ENCODE measurements at regions not wholly inside any gene's neighbourhood (a gene's known extent, or its start where the extent isn't known, plus 50 kb on each side); places are given as distances from the start of the nearest gene placed in this dataset.

- Mint-ChIP-seq H3K4me1 (ENCODE audit: low read depth) (no peaks in the 10 kb centered on the region), H3K4me3 (no peak overlapping the region), H3K36me3 (ENCODE audit: low read depth) (no peaks in the 10 kb centered on the region), H3K27me3 (ENCODE audit: insufficient read depth) (no peaks in the 10 kb centered on the region), H3K9me3 (peaks cover 14% of the 10 kb centered on the region), H3K27ac (no peak overlapping the region)
- intact Hi-C loops (cut with micrococcal nuclease), result no loop called here
- DNase-seq (ENCODE audit: low spot score), result no peak
Measured at GRCh38 chr7:79732535-79732934, 279.1 kb upstream of the MAGI2 start.

GRCh38 chr7:79730971-79731370 lies 277.5 kb upstream of the MAGI2 start:
- no peak for DNase-seq (ENCODE audit: low spot score)
- no peaks in the 10 kb centered on the region for H3K36me3 Mint-ChIP-seq (ENCODE audit: low read depth)
- H3K9me3 Mint-ChIP-seq, result peaks cover 14% of the 10 kb centered on the region
- H3K4me1 Mint-ChIP-seq (ENCODE audit: low read depth), result no peaks in the 10 kb centered on the region
- no peaks in the 10 kb centered on the region for H3K27me3 Mint-ChIP-seq (ENCODE audit: insufficient read depth)
- H3K27ac Mint-ChIP-seq, result no peak overlapping the region
- H3K4me3 Mint-ChIP-seq, result no peak overlapping the region
- intact Hi-C loops (cut with micrococcal nuclease), result no loop called here

GRCh38 chr7:79723833-79724618 lies 270.6 kb upstream of the MAGI2 start:
- no peaks in the 10 kb centered on the region for H3K27me3 Mint-ChIP-seq (ENCODE audit: insufficient read depth)

GRCh38 chr7:79722217-79722616 lies 268.8 kb upstream of the MAGI2 start:
- intact Hi-C loops (cut with micrococcal nuclease), result no loop called here
- Mint-ChIP-seq H3K36me3 (ENCODE audit: low read depth) (no peaks in the 10 kb centered on the region), H3K9me3 (no peaks in the 10 kb centered on the region), H3K4me3 (no peak overlapping the region), H3K27me3 (ENCODE audit: insufficient read depth) (no peaks in the 10 kb centered on the region), H3K27ac (no peak overlapping the region), H3K4me1 (ENCODE audit: low read depth) (no peaks in the 10 kb centered on the region)
- DNase-seq (ENCODE audit: low spot score), result no peak

More at GRCh38 chr7:79723833-79724618, 270.6 kb upstream of the MAGI2 start:
- H3K4me1 Mint-ChIP-seq (ENCODE audit: low read depth), result no peaks in the 10 kb centered on the region
- no peak overlapping the region for H3K4me3 Mint-ChIP-seq
- no peak overlapping the region for H3K27ac Mint-ChIP-seq
- H3K36me3 Mint-ChIP-seq (ENCODE audit: low read depth), result no peaks in the 10 kb centered on the region
- H3K9me3 Mint-ChIP-seq, result no peaks in the 10 kb centered on the region
- no peak for DNase-seq (ENCODE audit: low spot score)
- intact Hi-C loops (cut with micrococcal nuclease), result no loop called here

- Mint-ChIP-seq H3K36me3 (ENCODE audit: low read depth) (no peaks in the 10 kb centered on the region), H3K4me3 (no peak overlapping the region), H3K9me3 (no peaks in the 10 kb centered on the region), H3K27me3 (ENCODE audit: insufficient read depth) (no peaks in the 10 kb centered on the region), H3K4me1 (ENCODE audit: low read depth) (no peaks in the 10 kb centered on the region), H3K27ac (no peak overlapping the region)
- intact Hi-C loops (cut with micrococcal nuclease), result no loop called here
- no peak for DNase-seq (ENCODE audit: low spot score)
Measured at GRCh38 chr7:79719216-79719615, 265.7 kb upstream of the MAGI2 start.

- no peak overlapping the region for H3K27ac Mint-ChIP-seq
- no peak overlapping the region for H3K4me3 Mint-ChIP-seq
- H3K36me3 Mint-ChIP-seq (ENCODE audit: low read depth), result no peaks in the 10 kb centered on the region
- intact Hi-C loops (cut with micrococcal nuclease), result no loop called here
- no peak for DNase-seq (ENCODE audit: low spot score)
- H3K27me3 Mint-ChIP-seq (ENCODE audit: insufficient read depth), result no peaks in the 10 kb centered on the region
- no peaks in the 10 kb centered on the region for H3K9me3 Mint-ChIP-seq
- no peaks in the 10 kb centered on the region for H3K4me1 Mint-ChIP-seq (ENCODE audit: low read depth)
Measured at GRCh38 chr7:79716329-79716728, 262.9 kb upstream of the MAGI2 start.

- no peak for DNase-seq (ENCODE audit: low spot score)
- intact Hi-C loops (cut with micrococcal nuclease), result no loop called here
- Mint-ChIP-seq H3K9me3 (no peaks in the 10 kb centered on the region), H3K4me1 (ENCODE audit: low read depth) (no peaks in the 10 kb centered on the region), H3K4me3 (no peak overlapping the region), H3K27me3 (ENCODE audit: insufficient read depth) (no peaks in the 10 kb centered on the region), H3K27ac (no peak overlapping the region), H3K36me3 (ENCODE audit: low read depth) (no peaks in the 10 kb centered on the region)
Measured at GRCh38 chr7:79714081-79714480, 260.6 kb upstream of the MAGI2 start.

- Mint-ChIP-seq H3K36me3 (ENCODE audit: low read depth) (no peaks in the 10 kb centered on the region), H3K9me3 (no peaks in the 10 kb centered on the region), H3K27ac (no peak overlapping the region), H3K4me1 (ENCODE audit: low read depth) (no peaks in the 10 kb centered on the region), H3K27me3 (ENCODE audit: insufficient read depth) (no peaks in the 10 kb centered on the region), H3K4me3 (no peak overlapping the region)
- intact Hi-C loops (cut with micrococcal nuclease), result no loop called here
- no peak for DNase-seq (ENCODE audit: low spot score)
Measured at GRCh38 chr7:79713276-79713675, 259.8 kb upstream of the MAGI2 start.

GRCh38 chr7:79711660-79712059 lies 258.2 kb upstream of the MAGI2 start:
- intact Hi-C loops (cut with micrococcal nuclease), result no loop called here
- H3K27me3 Mint-ChIP-seq (ENCODE audit: insufficient read depth), result no peaks in the 10 kb centered on the region
- no peak overlapping the region for H3K27ac Mint-ChIP-seq
- no peak overlapping the region for H3K4me3 Mint-ChIP-seq
- no peaks in the 10 kb centered on the region for H3K9me3 Mint-ChIP-seq
- no peak for DNase-seq (ENCODE audit: low spot score)
- no peaks in the 10 kb centered on the region for H3K4me1 Mint-ChIP-seq (ENCODE audit: low read depth)
- H3K36me3 Mint-ChIP-seq (ENCODE audit: low read depth), result no peaks in the 10 kb centered on the region

- Mint-ChIP-seq H3K4me3 (no peak overlapping the region), H3K4me1 (ENCODE audit: low read depth) (no peaks in the 10 kb centered on the region), H3K36me3 (ENCODE audit: low read depth) (no peaks in the 10 kb centered on the region), H3K9me3 (no peaks in the 10 kb centered on the region), H3K27ac (no peak overlapping the region), H3K27me3 (ENCODE audit: insufficient read depth) (no peaks in the 10 kb centered on the region)
- no peak for DNase-seq (ENCODE audit: low spot score)
- intact Hi-C loops (cut with micrococcal nuclease), result no loop called here
Measured at GRCh38 chr7:79709574-79710409, 256.3 kb upstream of the MAGI2 start.

- DNase-seq (ENCODE audit: low spot score), result no peak
- intact Hi-C loops (cut with micrococcal nuclease), result no loop called here
- Mint-ChIP-seq H3K4me1 (ENCODE audit: low read depth) (no peaks in the 10 kb centered on the region), H3K4me3 (no peak overlapping the region), H3K27ac (no peak overlapping the region), H3K27me3 (ENCODE audit: insufficient read depth) (peaks cover 2% of the 10 kb centered on the region), H3K9me3 (no peaks in the 10 kb centered on the region), H3K36me3 (ENCODE audit: low read depth) (no peaks in the 10 kb centered on the region)
Measured at GRCh38 chr7:79702116-79702515, 248.6 kb upstream of the MAGI2 start.

GRCh38 chr7:79692015-79692414 lies 238.5 kb upstream of the MAGI2 start:
- Mint-ChIP-seq H3K4me1 (ENCODE audit: low read depth) (no peaks in the 10 kb centered on the region), H3K9me3 (no peaks in the 10 kb centered on the region), H3K36me3 (ENCODE audit: low read depth) (no peaks in the 10 kb centered on the region), H3K4me3 (no peak overlapping the region), H3K27me3 (ENCODE audit: insufficient read depth) (no peaks in the 10 kb centered on the region), H3K27ac (no peak overlapping the region)
- no peak for DNase-seq (ENCODE audit: low spot score)
- intact Hi-C loops (cut with micrococcal nuclease), result no loop called here

GRCh38 chr7:79691074-79691473 lies 237.6 kb upstream of the MAGI2 start:
- Mint-ChIP-seq H3K27me3 (ENCODE audit: insufficient read depth) (no peaks in the 10 kb centered on the region), H3K36me3 (ENCODE audit: low read depth) (no peaks in the 10 kb centered on the region), H3K4me1 (ENCODE audit: low read depth) (no peaks in the 10 kb centered on the region), H3K9me3 (no peaks in the 10 kb centered on the region), H3K4me3 (no peak overlapping the region), H3K27ac (no peak overlapping the region)
- intact Hi-C loops (cut with micrococcal nuclease), result no loop called here
- DNase-seq (ENCODE audit: low spot score), result no peak

All from activated T-helper 1 cell treated with anti-CD3 and anti-CD28 coated beads, Interleukin-12 subunit alpha, Interleukin-12 subunit beta, Interleukin-2, Interleukin-4 antibody, amounts not matched to agents 30 ng/mL and 10 ng/mL and 1 ng/mL, durations not matched to agents 14 hours and 24 hours and 36 hours (primary cell).